ENCODE measurements at regions not wholly inside any gene's neighbourhood (a gene's known extent, or its start where the extent isn't known, plus 50 kb on each side); places are given as distances from the start of the nearest gene placed in this dataset.

DNA sequence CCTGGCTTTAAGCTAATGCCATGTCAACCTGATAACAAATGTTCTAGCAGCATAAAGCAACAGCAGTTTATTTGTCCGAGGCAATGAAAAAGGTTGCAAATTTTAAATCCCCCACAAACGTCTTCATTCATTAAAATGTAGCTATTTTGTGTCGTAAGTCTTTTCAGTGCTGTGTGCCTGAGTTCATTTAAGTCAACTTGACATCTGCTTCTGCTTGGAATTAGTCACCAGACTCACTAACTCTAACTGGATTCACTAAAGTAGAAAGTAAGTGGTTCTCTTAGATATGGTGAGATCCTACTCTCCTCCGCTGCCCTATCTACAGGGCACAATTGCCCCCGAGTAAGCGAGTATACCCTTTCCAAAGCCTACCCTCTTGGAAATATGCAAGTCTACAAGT lies 118.4 kb upstream of the CHRM3 start:
- DNase-seq (ENCODE audit: low read depth): peak; percentile 10

DNA sequence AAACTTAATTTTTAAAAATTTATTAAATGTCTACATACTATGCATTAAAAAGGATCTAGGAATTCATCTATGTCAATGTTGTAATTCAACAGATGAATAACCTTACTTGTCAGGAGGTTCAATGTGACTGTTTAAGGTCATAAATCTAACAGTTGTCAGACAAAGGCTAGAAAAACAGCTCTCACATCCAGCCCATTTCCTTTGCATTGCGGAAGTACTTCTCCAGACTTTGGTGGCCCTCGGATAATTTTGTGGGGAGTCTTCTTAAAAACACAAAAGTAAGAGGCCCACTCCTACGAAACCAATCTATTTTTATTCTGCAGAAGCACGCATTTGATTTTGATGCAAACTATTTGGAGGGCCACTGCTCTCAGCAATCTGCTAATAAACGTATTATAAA lies 122.6 kb upstream of the CHRM3 start:
- DNase-seq (ENCODE audit: low read depth): no peak

DNA sequence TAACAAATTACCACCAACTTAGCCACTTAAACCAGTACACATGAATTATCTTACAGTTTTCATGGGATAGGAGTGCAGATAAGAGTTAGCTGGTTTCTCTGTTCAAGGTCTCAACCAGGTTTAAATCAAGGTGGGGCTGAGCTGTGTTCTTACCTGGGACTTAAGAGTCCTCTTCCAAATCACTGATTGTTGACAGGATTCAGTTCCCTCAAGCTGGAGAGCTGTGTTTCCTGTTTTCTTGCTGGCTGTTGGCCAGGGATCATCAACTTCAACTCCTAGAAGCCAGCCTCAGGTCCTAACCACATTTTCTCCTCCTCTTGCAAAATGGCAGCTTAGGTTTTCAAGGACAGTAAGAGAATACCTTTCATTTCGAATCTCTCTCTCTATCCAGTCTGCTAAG lies 123.8 kb upstream of the CHRM3 start:
- DNase-seq (ENCODE audit: low read depth): no peak

DNA sequence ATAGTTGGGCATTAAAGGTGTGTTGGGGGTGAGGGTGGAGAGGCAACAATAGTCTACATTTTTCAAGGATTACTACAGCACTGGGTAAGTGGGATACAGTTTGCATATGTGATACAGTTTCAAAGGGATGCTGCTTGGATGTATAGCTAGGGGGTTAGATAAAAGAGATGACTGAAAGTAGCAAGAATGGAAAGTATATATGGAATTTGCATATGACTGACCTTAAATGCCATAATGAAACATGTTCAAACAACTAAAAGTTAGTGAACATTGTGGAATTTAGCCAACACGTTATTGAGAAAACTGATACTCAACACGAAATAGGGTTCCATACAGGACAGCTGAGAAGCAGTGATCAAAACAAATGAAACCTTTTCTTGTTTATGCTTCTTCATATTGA lies 124.8 kb upstream of the CHRM3 start:
- no peak for DNase-seq (ENCODE audit: low read depth)

DNA sequence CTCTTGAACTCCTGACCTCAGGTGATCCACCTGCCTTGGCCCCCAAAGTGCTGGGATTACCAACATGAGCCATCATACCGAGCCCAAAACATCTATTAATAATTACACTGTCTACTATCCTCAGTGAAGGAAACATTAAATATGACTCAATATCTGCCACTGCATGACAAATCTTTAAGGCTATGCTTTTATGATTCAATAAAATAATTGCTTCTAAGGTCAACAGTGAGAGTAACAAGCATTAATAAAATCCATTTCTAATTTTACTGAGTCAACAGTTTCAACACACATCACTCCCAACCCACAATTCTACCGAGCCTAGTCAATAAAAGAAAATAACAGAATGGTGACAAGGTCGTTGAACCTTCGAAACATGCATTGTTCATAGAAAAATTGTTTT lies 125.5 kb upstream of the CHRM3 start:
- DNase-seq (ENCODE audit: low read depth): no peak

DNA sequence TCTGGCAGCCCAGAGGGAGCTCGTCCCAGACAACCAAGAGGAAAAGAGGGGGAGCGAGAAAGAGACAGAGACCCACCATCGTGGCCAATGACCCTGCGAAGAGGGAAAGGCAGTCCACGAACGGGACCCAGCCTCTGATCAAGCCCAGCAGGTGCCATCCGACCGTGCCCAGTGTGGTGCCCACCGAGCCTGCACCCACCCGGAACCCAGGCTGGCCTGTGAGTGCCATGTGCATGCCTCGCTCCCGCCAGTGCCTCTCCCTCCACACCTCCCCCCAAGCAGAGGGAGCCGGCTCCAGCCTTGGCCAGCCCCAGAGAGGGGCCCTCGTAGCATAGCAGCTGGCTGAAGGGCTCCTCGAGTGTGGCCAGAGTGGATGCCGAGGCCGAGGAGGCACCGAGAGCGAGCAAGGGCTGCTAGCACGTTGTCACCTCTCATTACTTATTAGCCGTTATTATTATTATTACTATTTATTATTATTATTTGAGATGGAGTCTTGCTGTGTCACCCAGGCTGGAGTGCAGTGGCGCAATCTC lies 130.7 kb upstream of the CHRM3 start:
- DNase-seq (ENCODE audit: low read depth): no peak

DNA sequence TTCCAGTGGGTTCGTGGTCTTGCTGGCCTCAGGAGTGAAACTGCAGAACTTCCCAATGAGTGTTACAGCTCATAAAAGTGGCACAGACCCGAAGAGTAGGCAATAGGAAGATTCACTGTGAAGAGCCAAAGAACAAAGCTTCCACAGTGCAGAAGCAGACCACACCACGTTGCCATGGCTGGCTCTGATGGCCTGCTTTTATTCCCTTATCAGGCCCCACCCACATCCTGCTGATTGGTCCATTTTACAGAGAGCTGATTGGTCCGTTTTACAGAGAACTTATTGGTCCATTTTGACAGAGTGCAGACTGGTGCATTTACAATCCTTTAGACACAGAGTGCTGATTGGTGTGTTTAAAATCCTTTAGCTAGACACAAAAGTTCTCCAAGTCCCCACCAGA lies 131.4 kb upstream of the CHRM3 start:
- no peak for DNase-seq (ENCODE audit: low read depth)

DNA sequence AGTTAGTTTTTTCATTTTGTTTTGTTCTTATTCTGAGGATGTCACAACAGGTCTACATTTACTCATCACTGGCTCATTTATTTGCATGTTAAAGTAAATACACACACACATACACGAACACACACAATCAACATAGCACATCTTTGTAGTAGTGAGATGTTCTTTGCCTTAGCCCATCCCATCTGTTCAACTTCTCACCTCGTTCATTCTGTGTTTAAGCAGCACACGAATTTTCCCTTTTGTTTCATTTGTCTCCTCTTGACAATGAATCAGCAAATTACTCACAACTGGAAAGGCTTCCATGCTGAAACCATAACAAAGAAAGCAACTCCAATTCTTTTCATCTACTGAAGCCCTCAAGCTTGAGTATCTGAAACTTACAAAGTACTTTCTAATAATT lies 133.3 kb upstream of the CHRM3 start:
- DNase-seq (ENCODE audit: low read depth): peak; percentile 38

DNA sequence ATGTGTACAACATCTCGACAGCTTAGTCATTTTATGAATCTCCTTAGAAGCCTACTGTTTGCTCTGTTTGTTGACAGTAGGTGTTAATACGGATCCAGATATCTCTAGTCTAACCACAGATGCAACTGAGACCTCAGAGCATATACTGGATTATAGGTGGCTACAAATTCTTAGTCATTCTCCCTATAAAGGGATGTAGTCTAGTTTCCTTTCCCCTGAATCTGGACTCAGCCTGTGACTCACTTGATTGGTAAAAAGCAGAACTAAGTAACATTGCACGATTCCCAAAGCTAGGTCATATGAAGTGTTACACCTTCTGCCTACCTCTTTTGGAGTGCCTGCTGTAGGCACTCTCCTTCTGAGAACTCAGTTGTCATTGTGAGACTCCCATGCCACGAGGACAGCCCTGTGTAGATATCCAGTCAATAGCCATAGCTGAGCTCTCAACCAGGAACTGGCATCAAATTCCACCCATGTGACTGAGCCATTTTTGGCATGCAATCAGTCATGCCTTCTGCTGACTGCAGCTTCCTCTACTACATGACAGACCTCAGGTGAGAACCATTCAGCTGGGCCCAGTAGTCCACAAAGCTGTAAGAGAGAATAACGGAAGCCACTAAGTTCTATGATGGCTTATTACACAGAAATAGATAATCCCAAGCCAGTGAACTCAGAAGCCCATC lies 135.9 kb upstream of the CHRM3 start:
- peak; percentile 51 for DNase-seq (ENCODE audit: low read depth)

DNA sequence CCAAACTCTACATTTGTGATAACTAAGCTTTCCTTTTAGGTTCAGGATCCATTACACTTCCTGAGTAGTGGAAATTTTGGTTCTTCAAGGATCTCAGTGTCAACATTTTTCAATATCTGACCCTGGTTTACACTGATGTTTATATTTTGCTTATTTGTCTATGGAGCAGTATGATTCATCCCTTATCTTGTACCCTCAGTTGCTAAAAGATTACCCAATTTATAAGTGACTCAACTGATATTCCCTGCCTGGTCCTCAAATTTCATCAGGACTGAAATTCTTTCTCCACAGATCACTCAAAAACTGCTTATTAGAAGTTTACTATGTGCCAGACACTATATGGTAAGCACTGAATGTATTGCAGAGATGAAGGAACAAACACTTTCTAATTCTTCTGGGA lies 139.1 kb upstream of the CHRM3 start:
- DNase-seq (ENCODE audit: low read depth): peak; percentile 77

DNA sequence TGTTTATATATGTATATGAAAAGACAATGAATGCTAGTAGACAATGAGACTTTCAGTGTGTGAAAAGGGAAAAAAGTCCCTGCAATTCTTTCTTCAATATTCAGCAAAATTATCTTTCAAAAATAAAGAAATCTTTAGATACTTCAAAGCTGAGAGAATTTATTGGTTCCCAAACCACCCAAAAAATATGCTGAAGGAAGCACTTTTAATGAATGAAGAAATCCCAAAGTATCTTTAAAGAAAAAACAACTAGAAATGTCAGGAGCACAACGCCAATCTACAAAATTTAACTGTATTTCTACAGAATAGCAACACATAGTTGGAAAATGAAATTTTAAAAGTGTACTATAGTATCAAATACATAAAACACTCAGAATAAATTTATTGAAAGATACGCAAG lies 142.3 kb upstream of the CHRM3 start:
- no peak for DNase-seq (ENCODE audit: low read depth)

DNA sequence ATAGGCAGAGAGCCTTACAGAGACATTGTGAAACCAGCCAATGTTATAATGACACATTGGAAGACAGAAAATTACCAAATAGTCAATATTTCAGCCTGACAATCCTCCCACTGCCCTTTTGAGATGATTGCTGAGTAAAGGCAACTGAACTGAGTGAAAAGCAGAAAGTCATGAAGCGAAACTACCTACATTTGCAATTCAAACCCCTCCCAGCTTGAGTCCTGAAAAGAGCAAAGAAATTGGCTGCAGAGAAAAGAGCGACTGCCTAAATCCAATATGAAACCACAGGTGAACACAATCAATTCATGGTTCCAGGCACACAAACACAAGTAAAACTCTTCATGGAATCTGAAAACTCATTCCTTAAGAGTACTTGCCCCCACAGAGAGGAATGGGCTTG lies 143.4 kb upstream of the CHRM3 start:
- DNase-seq (ENCODE audit: low read depth): no peak

DNA sequence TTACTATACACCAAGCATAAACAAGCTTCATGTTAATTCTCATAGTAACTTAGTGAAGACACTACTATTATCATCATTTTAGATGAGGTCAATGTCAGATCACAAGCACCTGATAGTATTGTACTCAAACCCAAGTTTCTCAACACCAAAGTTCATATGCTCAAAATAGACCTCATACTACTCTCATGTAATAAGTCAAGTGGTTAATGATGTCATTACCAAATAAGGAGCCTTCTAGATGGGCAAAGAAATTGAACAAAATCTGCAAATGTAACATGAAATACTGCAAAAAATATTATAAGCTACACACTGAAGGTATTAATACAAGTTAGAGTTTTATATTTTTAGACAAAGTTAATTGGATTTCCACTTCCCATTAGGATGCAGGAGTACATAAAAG lies 144.0 kb upstream of the CHRM3 start:
- no peak for DNase-seq (ENCODE audit: low read depth)

DNA sequence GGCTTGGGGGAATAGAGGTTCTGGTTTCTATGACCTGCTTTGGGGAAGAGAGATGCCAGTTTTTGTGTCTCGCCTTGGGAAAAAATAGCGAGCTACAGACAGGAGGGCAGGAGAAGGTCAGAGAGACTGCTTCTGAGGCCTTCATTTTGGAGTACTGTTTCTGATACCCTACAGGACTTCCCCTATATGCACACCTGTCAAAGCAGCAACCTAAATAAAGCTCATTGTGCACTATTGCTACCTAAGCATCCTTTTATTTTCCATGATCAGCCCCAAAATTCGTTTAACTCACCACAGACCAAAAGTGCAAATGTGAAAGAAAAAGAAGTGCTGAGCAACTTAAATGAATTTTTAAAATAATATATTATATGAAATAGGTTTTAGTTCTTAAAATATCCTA lies 145.6 kb upstream of the CHRM3 start:
- no peak for DNase-seq (ENCODE audit: low read depth)

DNA sequence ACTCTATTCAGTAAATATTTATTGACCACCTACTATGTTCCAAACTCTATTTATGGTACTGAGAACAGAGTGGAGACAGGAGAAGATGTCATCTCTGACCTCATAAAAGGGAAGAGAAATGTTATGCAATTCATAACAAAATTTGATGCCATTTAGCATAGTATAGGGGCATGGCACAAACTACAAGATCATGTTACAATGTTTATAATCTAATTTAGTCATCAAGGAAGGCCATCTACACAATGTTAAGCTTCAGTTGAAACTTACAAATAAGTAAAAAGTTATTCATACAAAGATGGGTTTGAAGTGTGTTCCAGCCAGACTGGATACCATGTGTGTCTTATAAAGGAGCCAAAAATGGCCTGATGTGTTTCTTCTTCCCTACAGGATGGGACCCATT lies 146.8 kb upstream of the CHRM3 start:
- no peak for DNase-seq (ENCODE audit: low read depth)

DNA sequence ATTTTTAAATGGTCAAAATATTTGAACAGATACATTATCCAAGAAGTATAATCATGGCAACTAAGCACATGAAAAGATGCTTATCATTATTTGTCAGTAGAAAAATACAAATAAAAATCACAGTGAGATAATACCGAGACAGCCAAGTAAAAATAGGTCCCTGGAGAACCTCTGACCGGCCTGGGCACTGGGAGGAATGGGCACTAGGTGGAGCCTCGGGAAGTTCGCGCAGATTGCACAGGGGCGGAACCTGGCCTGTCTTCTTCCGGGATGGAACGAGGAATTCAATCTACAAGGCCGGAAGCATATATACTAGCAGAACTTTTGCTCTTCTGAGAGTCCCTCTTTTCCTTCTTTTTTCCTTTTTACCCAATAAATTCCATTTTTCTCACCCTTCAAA lies 148.5 kb upstream of the CHRM3 start:
- DNase-seq (ENCODE audit: low read depth): no peak

DNA sequence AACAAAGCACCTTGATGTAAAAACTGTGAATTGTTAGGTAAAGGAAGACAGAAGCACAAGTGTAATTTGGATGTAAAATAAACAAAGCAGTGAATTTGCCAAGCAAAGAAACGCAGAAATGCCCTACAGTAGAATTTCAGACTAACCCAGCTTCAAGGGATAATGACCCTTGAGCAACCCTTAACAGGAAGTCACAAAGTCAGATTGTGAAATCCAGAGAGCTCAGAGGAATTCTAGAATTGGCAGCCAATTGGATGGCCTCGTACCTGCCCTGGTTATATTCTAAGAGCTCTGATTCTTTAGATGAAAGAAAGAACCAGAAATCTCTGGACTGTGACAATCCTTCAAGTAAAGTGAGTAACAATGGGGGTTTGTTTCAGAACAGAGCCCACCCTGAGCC lies 152.7 kb upstream of the CHRM3 start:
- DNase-seq (ENCODE audit: low read depth): peak; percentile 5

DNA sequence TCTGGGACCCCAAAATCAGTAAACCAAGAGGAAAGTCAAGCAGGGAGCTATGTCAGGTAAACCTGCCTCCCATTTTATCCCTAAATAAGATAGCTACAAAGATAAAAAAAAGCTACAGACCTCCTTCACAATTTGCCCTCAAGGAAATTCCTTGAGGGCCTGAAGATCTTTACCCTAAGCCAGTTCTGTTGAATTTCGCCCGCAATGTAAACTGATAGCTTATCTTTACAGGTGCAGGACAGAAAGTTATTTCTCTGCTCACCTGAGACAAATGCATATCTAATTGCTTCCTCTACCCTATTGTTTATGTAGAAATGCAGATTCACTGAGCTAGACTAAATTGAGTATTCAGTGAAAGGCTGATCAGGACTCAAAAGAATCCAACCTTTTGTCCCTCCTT lies 153.4 kb upstream of the CHRM3 start:
- DNase-seq (ENCODE audit: low read depth): no peak

DNA sequence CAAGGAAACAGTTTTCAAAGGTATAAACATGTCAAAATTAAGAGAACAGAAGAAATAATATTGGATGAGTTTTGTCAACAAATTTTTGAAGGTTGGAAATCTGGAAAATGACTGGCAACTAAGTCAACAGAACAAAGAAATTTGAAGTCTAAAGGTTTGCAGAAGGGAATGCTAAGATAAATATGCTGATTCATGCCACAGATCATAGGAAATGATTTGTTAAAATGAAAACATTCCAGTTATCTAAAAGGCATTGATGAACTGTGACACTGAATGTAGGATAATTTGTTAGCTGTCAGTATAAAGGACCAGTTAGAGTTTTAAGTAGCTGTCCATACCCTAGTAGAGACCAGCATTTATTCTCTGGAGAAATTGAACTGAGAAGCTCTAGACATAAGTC lies 157.9 kb upstream of the CHRM3 start:
- DNase-seq (ENCODE audit: low read depth): peak; percentile 3

DNA sequence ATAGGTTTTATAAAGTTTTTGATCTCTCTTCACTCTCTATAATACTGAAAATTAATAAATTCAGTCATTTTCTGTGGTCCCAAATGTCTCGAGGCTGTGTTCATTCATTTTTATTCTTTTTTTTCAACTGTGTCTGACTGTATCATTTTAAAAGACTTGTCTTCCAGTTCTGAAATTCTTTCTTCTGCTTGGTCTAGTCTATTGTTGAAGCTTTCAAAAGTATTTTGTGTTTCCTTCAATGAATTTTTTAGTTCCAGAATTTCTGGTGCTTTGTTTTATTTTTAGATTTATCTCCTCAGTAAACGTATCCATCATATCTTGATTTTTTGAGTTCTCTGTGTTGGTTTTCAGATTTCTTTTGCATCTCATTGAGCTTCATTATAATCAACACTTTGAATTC lies 161.0 kb upstream of the CHRM3 start:
- DNase-seq (ENCODE audit: low read depth): no peak

DNA sequence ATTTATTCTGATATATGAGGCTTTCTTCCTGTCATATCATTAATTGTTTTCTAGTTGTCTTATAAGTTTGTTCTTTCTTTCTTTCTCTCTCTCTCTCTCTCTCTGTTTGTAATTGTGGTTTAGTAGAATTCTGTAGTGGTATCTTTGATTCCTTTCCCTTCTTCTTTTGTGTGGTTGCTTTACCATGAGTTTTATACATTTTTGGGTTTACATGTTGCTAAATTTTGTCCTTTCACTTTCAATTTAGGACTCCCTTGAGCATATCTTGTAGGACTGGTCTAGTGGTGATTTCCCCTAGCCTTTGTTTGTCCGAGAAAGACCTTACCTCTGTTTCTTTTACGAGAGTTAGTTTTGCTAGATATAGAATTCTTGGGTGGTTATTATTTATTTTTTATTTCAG lies 162.3 kb upstream of the CHRM3 start:
- no peak for DNase-seq (ENCODE audit: low read depth)

DNA sequence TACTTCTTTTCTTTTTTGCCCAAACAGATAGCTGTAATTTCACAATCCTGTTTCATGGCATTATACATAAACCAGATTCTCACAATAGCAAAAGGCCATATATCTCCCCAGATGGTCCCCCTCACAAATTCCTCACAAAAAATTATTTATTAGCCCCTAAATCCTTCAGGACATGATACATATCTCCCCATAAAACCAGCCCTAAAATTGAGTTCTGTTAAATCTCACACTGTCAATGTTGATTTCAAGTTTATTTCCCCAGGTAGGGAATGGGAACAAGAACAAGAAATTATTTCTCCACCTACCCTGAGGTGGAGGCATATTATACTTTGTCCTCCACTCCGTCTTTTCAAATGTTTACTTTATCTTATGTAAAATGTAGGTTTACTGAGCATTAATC lies 163.4 kb upstream of the CHRM3 start:
- no peak for DNase-seq (ENCODE audit: low read depth)

DNA sequence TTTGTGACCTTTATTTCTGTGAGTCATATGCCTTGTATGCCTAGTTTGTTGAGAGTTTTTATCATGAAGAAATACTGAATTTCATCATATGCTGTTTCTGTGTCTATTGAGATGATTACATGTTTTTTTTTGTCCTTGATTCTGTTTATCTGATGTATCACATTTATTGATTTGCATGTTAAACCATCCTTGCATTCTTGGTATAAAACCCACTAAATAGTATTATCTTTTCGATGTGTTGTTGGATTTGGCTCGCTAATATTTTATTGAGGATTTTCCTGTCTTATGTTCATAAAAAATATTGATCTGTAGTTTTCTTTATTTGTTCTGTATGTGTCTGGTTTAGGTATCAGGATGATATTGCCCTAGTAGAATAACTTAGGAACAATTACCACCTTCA lies 164.7 kb upstream of the CHRM3 start:
- peak; percentile 4 for DNase-seq (ENCODE audit: low read depth)

DNA sequence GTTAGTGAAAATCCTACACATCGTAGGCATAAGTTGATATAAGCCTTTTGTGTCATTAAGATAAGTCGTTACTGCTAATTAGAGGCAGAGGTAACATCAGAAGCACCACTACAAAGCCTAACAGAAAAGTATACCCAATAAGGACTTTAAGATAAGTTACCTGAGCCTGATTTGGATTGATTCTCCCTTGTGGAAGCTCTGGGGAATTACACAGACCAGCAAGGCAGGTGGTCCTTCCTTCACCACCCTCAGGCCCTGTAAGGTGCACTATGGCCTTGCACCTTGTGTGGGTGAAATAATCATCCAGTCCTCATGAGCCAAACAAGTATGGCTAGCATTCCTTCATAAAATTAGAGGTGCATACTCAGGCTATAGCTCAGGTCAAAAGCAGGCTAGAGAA lies 166.7 kb upstream of the CHRM3 start:
- DNase-seq (ENCODE audit: low read depth): no peak

DNA sequence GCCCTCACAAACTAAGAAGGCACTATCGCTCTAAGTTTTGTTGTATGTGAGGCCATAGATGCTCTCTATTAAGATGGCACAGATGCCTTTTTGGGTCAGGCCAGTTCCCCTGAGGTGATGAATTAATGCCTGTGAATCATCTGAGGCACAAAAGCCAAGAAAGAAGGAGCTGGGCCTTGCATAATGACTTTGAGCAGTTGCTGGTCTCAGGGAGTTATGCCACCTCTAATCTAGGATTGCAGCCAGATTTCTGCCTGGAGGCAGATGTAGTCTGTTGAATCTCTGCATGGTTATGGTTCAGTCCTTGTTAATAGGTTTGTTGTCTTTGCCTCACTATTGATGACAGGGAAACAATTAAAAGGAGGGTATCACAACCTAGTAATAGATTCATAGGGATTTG lies 168.1 kb upstream of the CHRM3 start:
- no peak for DNase-seq (ENCODE audit: low read depth)

Measured in iris pigment epithelial cell (primary cell).